GM10248 (cell line): ENCODE measurements at regions not wholly inside any gene's neighbourhood (a gene's known extent, or its start where the extent isn't known, plus 50 kb on each side); places are given as distances from the start of the nearest gene placed in this dataset.

Source experiments
- CTCF ChIA-PET: fragments of 300-600 bp; sonication (Branson Sonifier 250); formaldehyde crosslinking; extraction: SDS; loops from one replicate; lab custom pipeline; 2021; ENCODE audit warnings: antibody characterized with exemption; lab: Yijun Ruan, JAX
- POLR2A ChIA-PET: fragments of 350-650 bp; sonication (Branson Sonifier 250); formaldehyde crosslinking; extraction: SDS; loops from one replicate; lab custom pipeline; 2020; ENCODE audit warnings: antibody characterized with exemption; lab: Yijun Ruan, JAX
- DNase-seq: peaks from one replicate; pipeline ENCODE4 v3.0.0; 2012; ENCODE audit errors: extremely low spot score
- TF ChIP-seq, protein P1 (sequence below): IDR thresholded peaks from 2 replicates; pipeline ENCODE4 v1.5.1; 2012; ENCODE audit warnings: mild to moderate bottlenecking, low read depth; ENCODE audit errors: extremely low read depth, missing control alignments, control extremely low read depth

GRCh38 chr4:184575306-184575705 is 73.9 kb downstream of the CASP3 start:
- TF ChIP-seq, protein P1, sequence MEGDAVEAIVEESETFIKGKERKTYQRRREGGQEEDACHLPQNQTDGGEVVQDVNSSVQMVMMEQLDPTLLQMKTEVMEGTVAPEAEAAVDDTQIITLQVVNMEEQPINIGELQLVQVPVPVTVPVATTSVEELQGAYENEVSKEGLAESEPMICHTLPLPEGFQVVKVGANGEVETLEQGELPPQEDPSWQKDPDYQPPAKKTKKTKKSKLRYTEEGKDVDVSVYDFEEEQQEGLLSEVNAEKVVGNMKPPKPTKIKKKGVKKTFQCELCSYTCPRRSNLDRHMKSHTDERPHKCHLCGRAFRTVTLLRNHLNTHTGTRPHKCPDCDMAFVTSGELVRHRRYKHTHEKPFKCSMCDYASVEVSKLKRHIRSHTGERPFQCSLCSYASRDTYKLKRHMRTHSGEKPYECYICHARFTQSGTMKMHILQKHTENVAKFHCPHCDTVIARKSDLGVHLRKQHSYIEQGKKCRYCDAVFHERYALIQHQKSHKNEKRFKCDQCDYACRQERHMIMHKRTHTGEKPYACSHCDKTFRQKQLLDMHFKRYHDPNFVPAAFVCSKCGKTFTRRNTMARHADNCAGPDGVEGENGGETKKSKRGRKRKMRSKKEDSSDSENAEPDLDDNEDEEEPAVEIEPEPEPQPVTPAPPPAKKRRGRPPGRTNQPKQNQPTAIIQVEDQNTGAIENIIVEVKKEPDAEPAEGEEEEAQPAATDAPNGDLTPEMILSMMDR: no peak

GRCh38 chr4:184574861-184575260 is 74.4 kb downstream of the CASP3 start:
- no peak for DNase-seq
- TF ChIP-seq, protein P1: no peak
- CTCF ChIA-PET: no interaction called here
- POLR2A ChIA-PET: no interaction called here

More at GRCh38 chr4:184575306-184575705, 73.9 kb downstream of the CASP3 start:
- ChIA-PET CTCF (no interaction called here), POLR2A (no interaction called here)
- no peak for DNase-seq

GRCh38 chr4:184573701-184574100 is 75.5 kb downstream of the CASP3 start:
- DNase-seq: no peak
- TF ChIP-seq, protein P1: no peak
- ChIA-PET POLR2A (no interaction called here), CTCF (no interaction called here)

DNA sequence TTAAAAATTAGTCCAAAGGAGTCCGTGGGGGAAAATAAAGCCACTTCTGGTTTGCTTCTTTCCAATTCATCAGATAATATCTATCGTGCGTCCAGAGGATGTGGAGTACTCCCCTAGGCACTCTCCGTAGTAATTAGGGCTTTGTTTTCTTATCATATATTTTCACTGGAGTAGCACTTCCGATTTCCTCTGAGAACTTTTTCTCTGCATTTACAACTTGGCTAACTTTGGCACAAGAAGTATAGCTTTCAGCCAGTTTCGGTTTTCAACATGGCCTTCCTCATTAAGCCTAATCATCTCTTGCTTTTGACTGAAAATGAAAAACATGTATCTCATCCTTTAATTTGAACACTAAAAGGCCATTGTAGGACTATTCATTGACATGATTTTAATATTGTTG is 80.5 kb downstream of the CASP3 start:
- TF ChIP-seq, protein P1: no peak
- no peak for DNase-seq
- POLR2A ChIA-PET: no interaction called here
- CTCF ChIA-PET: no interaction called here

GRCh38 chr4:184563621-184564020 is 85.6 kb downstream of the CASP3 start:
- ChIA-PET POLR2A (no interaction called here), CTCF (interaction anchor here (1.9 kb wide), 1 partner anchor 20 kb away, joined by 6 read pairs; no protein-coding TSS in a partner anchor)
- DNase-seq: no peak
- TF ChIP-seq, protein P1: no peak

GRCh38 chr4:184558996-184559395 is 84.6 kb upstream of the IRF2 start:
- TF ChIP-seq, protein P1: no peak
- CTCF ChIA-PET: interaction anchor here (1.0 kb wide), 1 partner anchor 11 kb away, joined by 3 read pairs; no protein-coding TSS in a partner anchor
- POLR2A ChIA-PET: no interaction called here
- DNase-seq: no peak

- POLR2A ChIA-PET: no interaction called here
- TF ChIP-seq, protein P1: no peak
- DNase-seq: no peak
- CTCF ChIA-PET: no interaction called here
Observed at GRCh38 chr4:184553891-184554290, 79.5 kb upstream of the IRF2 start.
